GM23338 (cell line): ENCODE measurements at regions not wholly inside any gene's neighbourhood (a gene's known extent, or its start where the extent isn't known, plus 50 kb on each side); places are given as distances from the start of the nearest gene placed in this dataset.

ENCODE experiments used
- CTCF ChIP-seq, 2 experiments: fragments of 200-600 bp in 1 of 2; sonication (generic) in 1 of 2; conservative IDR thresholded peaks; 2 replicates each; pipeline versions ENCODE4 v1.5.1 to v1.6.1; 2016 to 2017; ENCODE audit warnings: antibody characterized with exemption in 2 of 2, low read depth in 2 of 2, mild to moderate bottlenecking in 2 of 2, moderate library complexity in 1 of 2
- EZH2 ChIP-seq: fragments of 200-600 bp; sonication (generic); IDR thresholded peaks from one replicate; pipeline ENCODE4 v1.8.0; 2017; ENCODE audit warnings: antibody characterized with exemption, mild to moderate bottlenecking, low read depth; ENCODE audit not compliant: unreplicated experiment
- EZH2phosphoT487 ChIP-seq: fragments of 200-600 bp; sonication (generic); IDR thresholded peaks from one replicate; pipeline ENCODE4 v1.8.1; 2018; ENCODE audit warnings: antibody characterized with exemption; ENCODE audit not compliant: unreplicated experiment
- POLR2AphosphoS5 ChIP-seq: IDR thresholded peaks from 2 replicates; pipeline ENCODE4 v1.6.1; 2016; ENCODE audit warnings: antibody characterized with exemption, low read depth
- TF ChIP-seq, protein P1 (sequence below): IDR thresholded peaks from one replicate; pipeline ENCODE4 v1.6.1; 2018; ENCODE audit warnings: antibody characterized with exemption; ENCODE audit not compliant: unreplicated experiment

DNA sequence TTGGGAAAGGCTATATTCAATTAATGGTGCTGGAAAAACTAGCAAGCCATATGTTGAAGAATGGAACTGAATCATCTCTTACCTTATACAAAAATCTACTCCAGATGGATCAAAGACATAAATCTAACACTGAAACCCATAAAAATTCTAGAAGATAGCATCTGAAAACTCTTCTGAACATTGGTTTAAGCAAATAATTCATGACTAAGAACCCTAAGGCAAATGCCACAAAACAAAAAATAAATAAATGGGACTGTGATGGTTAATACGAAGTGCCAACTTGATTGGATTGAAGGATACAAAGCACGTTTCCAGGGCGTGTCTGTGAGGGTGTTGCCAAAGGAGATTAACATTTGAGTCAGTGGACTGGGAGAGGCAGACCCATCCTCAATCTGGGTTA is 1130.0 kb downstream of the DNAJB9 start:
- TF ChIP-seq CTCF (conservative IDR thresholded peaks at IDR 0.05; ENCODE audit: low read depth in 2 of 2) (no peak), POLR2AphosphoS5 (no peak), EZH2 (no peak), EZH2phosphoT487 (no peak)
- TF ChIP-seq, protein P1, sequence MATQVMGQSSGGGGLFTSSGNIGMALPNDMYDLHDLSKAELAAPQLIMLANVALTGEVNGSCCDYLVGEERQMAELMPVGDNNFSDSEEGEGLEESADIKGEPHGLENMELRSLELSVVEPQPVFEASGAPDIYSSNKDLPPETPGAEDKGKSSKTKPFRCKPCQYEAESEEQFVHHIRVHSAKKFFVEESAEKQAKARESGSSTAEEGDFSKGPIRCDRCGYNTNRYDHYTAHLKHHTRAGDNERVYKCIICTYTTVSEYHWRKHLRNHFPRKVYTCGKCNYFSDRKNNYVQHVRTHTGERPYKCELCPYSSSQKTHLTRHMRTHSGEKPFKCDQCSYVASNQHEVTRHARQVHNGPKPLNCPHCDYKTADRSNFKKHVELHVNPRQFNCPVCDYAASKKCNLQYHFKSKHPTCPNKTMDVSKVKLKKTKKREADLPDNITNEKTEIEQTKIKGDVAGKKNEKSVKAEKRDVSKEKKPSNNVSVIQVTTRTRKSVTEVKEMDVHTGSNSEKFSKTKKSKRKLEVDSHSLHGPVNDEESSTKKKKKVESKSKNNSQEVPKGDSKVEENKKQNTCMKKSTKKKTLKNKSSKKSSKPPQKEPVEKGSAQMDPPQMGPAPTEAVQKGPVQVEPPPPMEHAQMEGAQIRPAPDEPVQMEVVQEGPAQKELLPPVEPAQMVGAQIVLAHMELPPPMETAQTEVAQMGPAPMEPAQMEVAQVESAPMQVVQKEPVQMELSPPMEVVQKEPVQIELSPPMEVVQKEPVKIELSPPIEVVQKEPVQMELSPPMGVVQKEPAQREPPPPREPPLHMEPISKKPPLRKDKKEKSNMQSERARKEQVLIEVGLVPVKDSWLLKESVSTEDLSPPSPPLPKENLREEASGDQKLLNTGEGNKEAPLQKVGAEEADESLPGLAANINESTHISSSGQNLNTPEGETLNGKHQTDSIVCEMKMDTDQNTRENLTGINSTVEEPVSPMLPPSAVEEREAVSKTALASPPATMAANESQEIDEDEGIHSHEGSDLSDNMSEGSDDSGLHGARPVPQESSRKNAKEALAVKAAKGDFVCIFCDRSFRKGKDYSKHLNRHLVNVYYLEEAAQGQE: no peak
